ENCODE measurements at regions not wholly inside any gene's neighbourhood (a gene's known extent, or its start where the extent isn't known, plus 50 kb on each side); places are given as distances from the start of the nearest gene placed in this dataset.
"Not testable (repeated sequence)": the region's sequence is repeated elsewhere in the genome, so short reads cannot be mapped to it uniquely, and the experiment has no call there.

GRCh38 chr18:22566703-22567420 is 149.1 kb upstream of the CTAGE1 start:
- no peak for DNase-seq (ENCODE audit: low spot score)

DNA sequence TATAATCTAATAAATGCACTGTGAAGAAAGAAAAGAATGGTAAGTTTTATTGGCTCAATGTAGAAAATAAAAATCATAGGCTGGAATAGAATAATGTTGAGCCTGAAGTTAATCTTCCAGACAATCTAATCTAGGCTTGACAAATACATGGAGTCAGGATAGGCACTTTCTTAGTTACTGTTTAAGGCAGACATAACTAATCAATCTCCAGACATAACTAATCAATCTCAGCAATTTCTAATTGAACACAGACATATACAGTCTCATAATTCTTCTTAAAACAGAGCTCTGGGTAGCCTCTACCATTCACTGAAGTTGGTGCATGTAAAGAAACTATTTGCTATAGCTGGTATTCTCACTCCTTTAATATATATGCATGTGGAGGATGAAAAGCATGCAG is 150.1 kb upstream of the CTAGE1 start:
- no peak for DNase-seq (ENCODE audit: low spot score)

DNA sequence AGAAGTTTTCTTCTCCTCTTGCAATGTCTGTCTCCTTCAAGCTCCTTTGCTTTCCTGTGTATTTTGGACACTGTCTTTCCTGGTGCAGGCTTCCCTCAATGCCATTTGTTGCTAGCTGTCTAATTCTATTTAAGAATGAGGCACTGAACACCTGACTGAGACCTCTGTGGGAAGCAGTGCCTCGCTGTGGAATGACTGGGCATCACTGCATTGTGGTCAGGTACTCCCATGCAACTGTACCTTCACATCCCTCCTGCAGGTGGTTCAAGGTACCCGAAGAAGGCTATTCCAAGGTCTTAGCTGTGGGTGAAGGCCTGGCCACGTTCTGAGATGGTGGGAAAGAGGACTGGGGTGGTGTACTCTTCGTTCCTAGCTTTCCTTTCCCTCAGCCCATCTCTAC is 152.8 kb upstream of the CTAGE1 start:
- no peak for DNase-seq (ENCODE audit: low spot score)

DNA sequence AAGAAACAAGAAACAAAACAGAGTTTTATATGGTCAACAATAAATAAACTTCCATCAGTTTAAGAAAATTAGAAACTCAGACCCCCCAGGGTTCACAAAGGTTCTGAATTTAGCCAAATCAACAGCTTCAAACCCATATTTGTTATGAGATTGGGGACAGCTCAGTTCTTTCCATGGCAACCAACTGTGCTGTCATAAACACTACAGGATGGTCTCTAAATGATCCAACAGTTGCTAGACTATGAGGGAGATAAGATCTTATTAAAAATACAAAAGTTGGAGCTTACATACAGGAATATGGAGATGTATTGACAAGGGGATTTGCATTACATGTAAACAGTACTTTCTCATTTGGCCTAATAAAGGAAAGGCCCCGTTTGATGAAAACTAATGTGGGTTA is 154.6 kb upstream of the CTAGE1 start:
- no peak for DNase-seq (ENCODE audit: low spot score)

GRCh38 chr18:22579271-22579670 is 161.6 kb upstream of the CTAGE1 start:
- no peak for DNase-seq (ENCODE audit: low spot score)

- no peak for DNase-seq (ENCODE audit: low spot score)
Observed at GRCh38 chr18:22585333-22585732, 167.6 kb upstream of the CTAGE1 start.

GRCh38 chr18:22585821-22586220 is 168.1 kb upstream of the CTAGE1 start:
- no peak for DNase-seq (ENCODE audit: low spot score)

GRCh38 chr18:22591222-22591621 is 173.5 kb upstream of the CTAGE1 start:
- no peak for DNase-seq (ENCODE audit: low spot score)

DNA sequence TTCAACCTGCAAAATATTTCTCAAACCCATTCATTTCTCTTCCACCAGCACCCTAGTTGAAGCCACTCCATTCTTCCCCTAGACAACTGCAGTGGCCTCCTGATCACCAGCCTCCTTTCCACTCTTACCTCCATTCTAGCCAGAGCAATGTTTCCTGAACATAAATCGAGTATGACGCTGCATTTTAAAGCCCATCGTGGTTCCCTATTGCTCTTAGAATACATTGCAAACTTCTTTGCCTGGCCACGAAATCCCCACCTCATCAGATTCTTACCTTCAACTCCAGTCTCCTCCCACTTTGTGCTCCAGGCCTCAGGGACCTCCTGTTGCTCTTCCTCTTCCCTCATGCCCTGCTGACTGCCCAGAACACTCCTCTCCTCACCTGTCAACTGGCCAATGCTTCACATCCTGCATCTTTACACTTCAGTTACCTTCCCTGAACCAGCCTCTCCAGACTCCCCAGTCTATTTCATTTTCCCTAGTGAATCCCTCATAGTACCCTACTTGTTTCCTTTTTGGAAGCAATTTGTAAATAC is 176.5 kb upstream of the CTAGE1 start:
- no peak for DNase-seq (ENCODE audit: low spot score)

DNA sequence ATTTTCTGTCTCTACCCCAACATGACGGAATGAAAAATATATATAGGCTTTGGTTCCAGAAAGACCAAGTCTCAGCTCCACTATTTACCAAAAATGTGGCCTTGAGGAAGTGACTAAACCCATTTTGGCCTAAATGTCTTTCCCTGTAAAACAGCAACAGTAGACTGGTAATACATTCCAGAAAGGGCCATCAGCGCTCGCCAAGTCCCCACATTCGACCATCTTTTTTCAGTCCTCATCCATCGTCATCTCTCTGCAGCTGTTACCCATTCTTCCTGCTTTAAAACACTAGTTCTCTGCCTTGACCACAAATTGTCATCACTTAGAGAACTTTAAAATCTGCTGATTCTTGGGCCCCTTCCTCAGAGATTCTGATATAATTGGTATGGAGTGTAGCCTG is 183.8 kb upstream of the CTAGE1 start:
- DNase-seq (ENCODE audit: low spot score) = no peak

DNA sequence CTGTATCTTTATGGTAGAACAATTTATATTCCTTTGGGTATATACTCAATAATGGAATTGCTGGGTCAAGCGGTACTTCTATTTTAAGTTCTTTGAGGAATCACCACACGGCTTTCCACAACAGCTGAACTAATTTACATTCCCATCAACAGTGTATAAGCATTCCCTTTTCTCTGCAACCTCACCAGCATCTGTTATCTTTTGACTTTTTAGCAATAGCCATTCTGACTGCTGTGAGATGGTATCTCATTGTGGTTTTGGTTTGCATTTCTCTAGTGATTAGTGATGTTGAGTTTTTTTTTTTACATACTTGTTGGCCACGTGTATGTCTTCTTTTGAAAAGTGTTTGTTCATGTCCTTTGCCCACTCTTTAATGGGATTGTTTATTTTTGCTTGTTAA is 184.7 kb upstream of the CTAGE1 start:
- not testable (repeated sequence) for DNase-seq (ENCODE audit: low spot score)

GRCh38 chr18:22603902-22604301 is 186.2 kb upstream of the CTAGE1 start:
- no peak for DNase-seq (ENCODE audit: low spot score)

- DNase-seq (ENCODE audit: low spot score) = no peak
Observed at GRCh38 chr18:22604390-22604985, 186.8 kb upstream of the CTAGE1 start.

- DNase-seq (ENCODE audit: low spot score) = no peak
Observed at GRCh38 chr18:22604986-22605421, 187.3 kb upstream of the CTAGE1 start.

- no peak for DNase-seq (ENCODE audit: low spot score)
Observed at GRCh38 chr18:22605736-22606135, 188.0 kb upstream of the CTAGE1 start.

GRCh38 chr18:22606563-22607283 is 189.0 kb upstream of the CTAGE1 start:
- no peak for DNase-seq (ENCODE audit: low spot score)

- DNase-seq (ENCODE audit: low spot score) = no peak
Observed at GRCh38 chr18:22607284-22607635, 189.5 kb upstream of the CTAGE1 start.

GRCh38 chr18:22608847-22609246 is 191.1 kb upstream of the CTAGE1 start:
- no peak for DNase-seq (ENCODE audit: low spot score)

GRCh38 chr18:22609642-22610041 is 191.9 kb upstream of the CTAGE1 start:
- peak; percentile 30 for DNase-seq (ENCODE audit: low spot score)

- DNase-seq (ENCODE audit: low spot score) = no peak
Observed at GRCh38 chr18:22613058-22613690, 195.5 kb upstream of the CTAGE1 start.

DNA sequence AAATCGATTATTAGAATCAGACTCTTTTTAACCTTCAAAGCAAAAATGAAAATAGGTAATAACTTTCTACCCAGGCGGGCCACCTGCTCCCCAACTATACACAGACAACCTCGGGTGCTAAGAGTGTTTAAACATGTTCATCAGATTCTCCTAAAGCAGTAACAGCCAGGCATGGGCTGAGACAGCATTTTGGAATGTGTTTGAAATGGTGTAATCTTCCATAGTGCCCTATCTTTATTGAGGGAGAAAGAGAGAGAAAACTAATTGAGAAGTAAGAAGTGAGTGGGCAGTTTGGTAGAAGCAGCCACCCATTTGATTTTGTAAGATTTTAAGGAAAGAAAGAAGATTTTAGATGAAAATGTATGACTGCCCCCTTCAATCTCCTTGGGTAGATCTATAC is 196.1 kb upstream of the CTAGE1 start:
- DNase-seq (ENCODE audit: low spot score) = no peak

GRCh38 chr18:22623513-22623912 is 205.8 kb upstream of the CTAGE1 start:
- no peak for DNase-seq (ENCODE audit: low spot score)

GRCh38 chr18:22624176-22624575 is 206.5 kb upstream of the CTAGE1 start:
- no peak for DNase-seq (ENCODE audit: low spot score)

All from HuH-7 (cell line).